Neutrophil (primary cell): ENCODE measurements at regions not wholly inside any gene's neighbourhood (a gene's known extent, or its start where the extent isn't known, plus 50 kb on each side); places are given as distances from the start of the nearest gene placed in this dataset.

ENCODE experiments used
- H3K27ac ChIP-seq: fragments of 200-600 bp; sonication (generic); 2 replicates; pipeline ENCODE4 v1.5.1; 2016; ENCODE audit warnings: mild to moderate bottlenecking, moderate library complexity
- H3K27me3 ChIP-seq: fragments of 200-600 bp; sonication (generic); 2 replicates; pipeline ENCODE4 v1.6.0; 2016; ENCODE audit warnings: mild to moderate bottlenecking
- H3K36me3 ChIP-seq: fragments of 200-600 bp; sonication (generic); 2 replicates; pipeline ENCODE4 v1.5.1; 2017
- H3K4me1 ChIP-seq, 2 experiments: fragments of 200-600 bp in 1 of 2; sonication (generic) in 1 of 2; 1 replicate in 1 of 2; 2 replicates in 1 of 2; pipeline versions ENCODE4 v1.5.1 to v1.6.1; 2013 to 2016; ENCODE audit warnings: low read depth in 1 of 2, low read length in 1 of 2, mild to moderate bottlenecking in 1 of 2, moderate library complexity in 1 of 2; ENCODE audit not compliant: control insufficient read depth in 1 of 2, insufficient read depth in 1 of 2
- H3K4me3 ChIP-seq, 2 experiments: fragments of 200-600 bp in 1 of 2; sonication (generic) in 1 of 2; 1 replicate in 1 of 2; 2 replicates in 1 of 2; pipeline ENCODE4 v1.5.1; 2013 to 2016; ENCODE audit warnings: low read depth in 1 of 2, low read length in 1 of 2, mild to moderate bottlenecking in 1 of 2, moderate library complexity in 1 of 2
- H3K9me3 ChIP-seq: fragments of 200-600 bp; sonication (generic); 2 replicates; pipeline ENCODE4 v1.5.1; 2016
- CTCF ChIP-seq: fragments of 200-600 bp; sonication (generic); IDR thresholded peaks from 2 replicates; pipeline ENCODE4 v1.5.1; 2016; ENCODE audit warnings: antibody characterized with exemption

GRCh38 chr6:8879334-8879733 is 444.0 kb upstream of the SLC35B3 start:
- Histone ChIP-seq H3K27me3 (no peaks in the 10 kb centered on the region), H3K36me3 (no peaks in the 10 kb centered on the region), H3K4me1 (peaks cover 18 to 33% of the 10 kb centered on the region in 2 experiments), H3K27ac (no peak overlapping the region), H3K9me3 (no peaks in the 10 kb centered on the region), H3K4me3 (no peak overlapping the region)
- TF ChIP-seq CTCF, result no peak

- H3K4me1 ChIP-seq, result peaks cover 14 to 25% of the 10 kb centered on the region in 2 experiments
- no peaks in the 10 kb centered on the region for H3K36me3 ChIP-seq
- no peaks in the 10 kb centered on the region for H3K27me3 ChIP-seq
- H3K9me3 ChIP-seq, result no peaks in the 10 kb centered on the region
- no peak for TF ChIP-seq CTCF
- no peak overlapping the region for H3K27ac ChIP-seq
- H3K4me3 ChIP-seq, result no peak overlapping the region
Observed at GRCh38 chr6:8875986-8876385, 440.6 kb upstream of the SLC35B3 start.

- H3K27ac ChIP-seq, result no peak overlapping the region
- H3K36me3 ChIP-seq, result no peaks in the 10 kb centered on the region
- peaks cover 14 to 30% of the 10 kb centered on the region in 2 experiments for H3K4me1 ChIP-seq
- H3K27me3 ChIP-seq, result no peaks in the 10 kb centered on the region
- no peaks in the 10 kb centered on the region for H3K9me3 ChIP-seq
- TF ChIP-seq CTCF, result no peak
- no peak overlapping the region for H3K4me3 ChIP-seq
Observed at GRCh38 chr6:8872589-8872988, 437.2 kb upstream of the SLC35B3 start.

- Histone ChIP-seq H3K27ac (no peak overlapping the region), H3K27me3 (no peaks in the 10 kb centered on the region), H3K4me3 (no peak overlapping the region), H3K4me1 (peaks cover 0 to 15% of the 10 kb centered on the region in 2 experiments), H3K9me3 (no peaks in the 10 kb centered on the region), H3K36me3 (no peaks in the 10 kb centered on the region)
- no peak for TF ChIP-seq CTCF
Observed at GRCh38 chr6:8865451-8865850, 430.1 kb upstream of the SLC35B3 start.

- Histone ChIP-seq H3K27ac (no peak overlapping the region), H3K27me3 (no peaks in the 10 kb centered on the region), H3K4me1 (no peaks in the 10 kb centered on the region), H3K4me3 (no peak overlapping the region), H3K36me3 (no peaks in the 10 kb centered on the region), H3K9me3 (no peaks in the 10 kb centered on the region)
- no peak for TF ChIP-seq CTCF
Observed at GRCh38 chr6:8860671-8861070, 425.3 kb upstream of the SLC35B3 start.

- no peak for TF ChIP-seq CTCF
- H3K27ac ChIP-seq, result no peak overlapping the region
- no peak overlapping the region for H3K4me3 ChIP-seq
- no peaks in the 10 kb centered on the region for H3K36me3 ChIP-seq
- H3K27me3 ChIP-seq, result no peaks in the 10 kb centered on the region
- peaks cover 0 to 7% of the 10 kb centered on the region in 2 experiments for H3K4me1 ChIP-seq
- no peaks in the 10 kb centered on the region for H3K9me3 ChIP-seq
Observed at GRCh38 chr6:8859501-8859900, 424.2 kb upstream of the SLC35B3 start.
